ENCODE measurements at regions not wholly inside any gene's neighbourhood (a gene's known extent, or its start where the extent isn't known, plus 50 kb on each side); places are given as distances from the start of the nearest gene placed in this dataset.

- DNase-seq (ENCODE audit: low spot score): no peak
Measured at GRCh38 chr14:85276161-85276978, 253.6 kb upstream of the FLRT2 start.

GRCh38 chr14:85276979-85277228, 253.0 kb upstream of the FLRT2 start:
- no peak for DNase-seq (ENCODE audit: low spot score)

GRCh38 chr14:85279407-85279806, 250.5 kb upstream of the FLRT2 start:
- no peak for DNase-seq (ENCODE audit: low spot score)

GRCh38 chr14:85280074-85280473, 249.9 kb upstream of the FLRT2 start:
- DNase-seq (ENCODE audit: low spot score): no peak

GRCh38 chr14:85281921-85282320, 248.0 kb upstream of the FLRT2 start:
- no peak for DNase-seq (ENCODE audit: low spot score)

- no peak for DNase-seq (ENCODE audit: low spot score)
Measured at GRCh38 chr14:85288041-85288440, 241.9 kb upstream of the FLRT2 start.

GRCh38 chr14:85291731-85292130, 238.2 kb upstream of the FLRT2 start:
- no peak for DNase-seq (ENCODE audit: low spot score)

GRCh38 chr14:85293612-85294234, 236.2 kb upstream of the FLRT2 start:
- no peak for DNase-seq (ENCODE audit: low spot score)

- no peak for DNase-seq (ENCODE audit: low spot score)
Measured at GRCh38 chr14:85295318-85295717, 234.6 kb upstream of the FLRT2 start.

- no peak for DNase-seq (ENCODE audit: low spot score)
Measured at GRCh38 chr14:85296456-85297210, 233.3 kb upstream of the FLRT2 start.

GRCh38 chr14:85300107-85300506, 229.8 kb upstream of the FLRT2 start:
- DNase-seq (ENCODE audit: low spot score): no peak

GRCh38 chr14:85301506-85301905, 228.4 kb upstream of the FLRT2 start:
- no peak for DNase-seq (ENCODE audit: low spot score)

GRCh38 chr14:85306024-85306423, 223.9 kb upstream of the FLRT2 start:
- DNase-seq (ENCODE audit: low spot score): no peak

- DNase-seq (ENCODE audit: low spot score): no peak
Measured at GRCh38 chr14:85308531-85309300, 221.2 kb upstream of the FLRT2 start.

GRCh38 chr14:85310491-85311272, 219.3 kb upstream of the FLRT2 start:
- no peak for DNase-seq (ENCODE audit: low spot score)

GRCh38 chr14:85313560-85314207, 216.3 kb upstream of the FLRT2 start:
- no peak for DNase-seq (ENCODE audit: low spot score)

- DNase-seq (ENCODE audit: low spot score): no peak
Measured at GRCh38 chr14:85315290-85315689, 214.7 kb upstream of the FLRT2 start.

- DNase-seq (ENCODE audit: low spot score): no peak
Measured at GRCh38 chr14:85315733-85316290, 214.1 kb upstream of the FLRT2 start.

- no peak for DNase-seq (ENCODE audit: low spot score)
Measured at GRCh38 chr14:85316701-85317410, 213.1 kb upstream of the FLRT2 start.

GRCh38 chr14:85317491-85318021, 212.4 kb upstream of the FLRT2 start:
- DNase-seq (ENCODE audit: low spot score): no peak
